Neuronal stem cell (in vitro differentiated cells): ENCODE measurements at regions not wholly inside any gene's neighbourhood (a gene's known extent, or its start where the extent isn't known, plus 50 kb on each side); places are given as distances from the start of the nearest gene placed in this dataset.

Experiments
- DNase-seq: peaks from one replicate; pipeline ENCODE4 v3.0.0-alpha.2; 2013; ENCODE audit warnings: low spot score
- H2AFZ ChIP-seq: one replicate; pipeline ENCODE4 v1.6.1; 2013; ENCODE audit warnings: mild to moderate bottlenecking, low read length, inconsistent platforms
- H2AK5ac ChIP-seq: 2 replicates; pipeline ENCODE4 v1.6.1; 2013; ENCODE audit warnings: low read depth, mild to moderate bottlenecking, inconsistent platforms, low read length, moderate library complexity, mixed read lengths
- H2BK120ac ChIP-seq: 2 replicates; pipeline ENCODE4 v1.6.1; 2013; ENCODE audit warnings: low read depth, mild to moderate bottlenecking, inconsistent platforms, low read length, moderate library complexity, mixed read lengths
- H2BK12ac ChIP-seq: one replicate; pipeline ENCODE4 v1.6.1; 2013; ENCODE audit warnings: low read length, inconsistent platforms
- H2BK15ac ChIP-seq: 2 replicates; pipeline ENCODE4 v1.6.1; 2013; ENCODE audit warnings: mild to moderate bottlenecking, low read length, inconsistent platforms, mixed read lengths
- H2BK5ac ChIP-seq: one replicate; pipeline ENCODE4 v1.6.1; 2013; ENCODE audit warnings: inconsistent platforms, mild to moderate bottlenecking, low read length, moderate library complexity
- H3K14ac ChIP-seq: one replicate; pipeline ENCODE4 v1.6.1; 2013; ENCODE audit warnings: low read length, inconsistent platforms
- H3K18ac ChIP-seq: 2 replicates; pipeline ENCODE4 v1.6.1; 2013; ENCODE audit warnings: low read length, inconsistent platforms
- H3K23ac ChIP-seq: 2 replicates; pipeline ENCODE4 v1.6.1; 2013; ENCODE audit warnings: low read depth, mild to moderate bottlenecking, mixed read lengths, low read length, inconsistent platforms; ENCODE audit not compliant: poor library complexity
- H3K27ac ChIP-seq: replicated peaks from 3 replicates; pipeline ENCODE4 v1.5.1; 2013; ENCODE audit warnings: low read length, inconsistent platforms
- H3K27me3 ChIP-seq, 3 experiments: 2 replicates each; pipeline ENCODE4 v1.6.1; 2013; ENCODE audit warnings: low read length in 3 of 3, mild to moderate bottlenecking in 2 of 3, inconsistent platforms in 1 of 3, low read depth in 1 of 3, mixed read lengths in 1 of 3, moderate library complexity in 1 of 3; ENCODE audit not compliant: control insufficient read depth in 3 of 3, insufficient read depth in 3 of 3
- H3K36me3 ChIP-seq, 2 donors: replicated peaks in 1 of 2; 2 replicates each; pipeline ENCODE4 v1.6.1; 2013; ENCODE audit warnings: low read length in 2 of 2; ENCODE audit not compliant: control insufficient read depth in 2 of 2, insufficient read depth in 2 of 2
- H3K4ac ChIP-seq: 2 replicates; pipeline ENCODE4 v1.6.1; 2013; ENCODE audit warnings: inconsistent platforms, mild to moderate bottlenecking, low read length, moderate library complexity
- H3K4me1 ChIP-seq, 2 donors: 1 replicate in 1 of 2; 2 replicates in 1 of 2; pipeline ENCODE4 v1.6.1; 2013; ENCODE audit warnings: low read length in 2 of 2, low read depth in 1 of 2; ENCODE audit not compliant: control insufficient read depth in 2 of 2, insufficient read depth in 1 of 2
- H3K4me2 ChIP-seq: one replicate; pipeline ENCODE4 v1.6.1; 2013; ENCODE audit warnings: mild to moderate bottlenecking, low read length, inconsistent platforms; ENCODE audit not compliant: insufficient read depth, poor library complexity, severe bottlenecking
- H3K4me3 ChIP-seq, 2 donors: 2 replicates each; pipeline ENCODE4 v1.5.1; 2013; ENCODE audit warnings: low read length in 2 of 2, mild to moderate bottlenecking in 2 of 2, inconsistent platforms in 1 of 2, moderate library complexity in 1 of 2
- H3K79me1 ChIP-seq: one replicate; pipeline ENCODE4 v1.6.1; 2013; ENCODE audit warnings: low read depth, mild to moderate bottlenecking, inconsistent platforms, low read length, moderate library complexity
- H3K9ac ChIP-seq: one replicate; pipeline ENCODE4 v1.6.1; 2013; ENCODE audit warnings: mild to moderate bottlenecking, low read depth, low read length, inconsistent platforms; ENCODE audit not compliant: poor library complexity
- H3K9me3 ChIP-seq, 2 donors: replicated peaks in 1 of 2; 2 replicates each; pipeline versions ENCODE3 to v1.6.1; 2013; ENCODE audit warnings: low read length in 2 of 2, mild to moderate bottlenecking in 2 of 2, inconsistent platforms in 1 of 2, low read depth in 1 of 2, mixed read lengths in 1 of 2, moderate library complexity in 1 of 2; ENCODE audit not compliant: control insufficient read depth in 2 of 2, insufficient read depth in 1 of 2
- H4K8ac ChIP-seq: one replicate; pipeline ENCODE4 v1.6.1; 2013; ENCODE audit warnings: low read depth, mild to moderate bottlenecking, inconsistent platforms, low read length, moderate library complexity
- H4K91ac ChIP-seq: one replicate; pipeline ENCODE4 v1.6.1; 2013; ENCODE audit warnings: low read length, low read depth, mild to moderate bottlenecking, inconsistent platforms; ENCODE audit not compliant: poor library complexity
- WGBS, 2 donors: extraction: QIAGEN DNeasy Blood & Tissue Kit; methylation state at CpG; one replicate each; pipeline ENCODE4 v1.1.7; 2013; ENCODE audit warnings: missing lambda C conversion rate in 2 of 2, mixed read lengths in 1 of 2; ENCODE audit not compliant: insufficient read length in 2 of 2, insufficient replicate concordance in 1 of 2; ENCODE audit errors: extremely low coverage in 2 of 2; 5-methylcytosine and 5-hydroxymethylcytosine counted together

DNA sequence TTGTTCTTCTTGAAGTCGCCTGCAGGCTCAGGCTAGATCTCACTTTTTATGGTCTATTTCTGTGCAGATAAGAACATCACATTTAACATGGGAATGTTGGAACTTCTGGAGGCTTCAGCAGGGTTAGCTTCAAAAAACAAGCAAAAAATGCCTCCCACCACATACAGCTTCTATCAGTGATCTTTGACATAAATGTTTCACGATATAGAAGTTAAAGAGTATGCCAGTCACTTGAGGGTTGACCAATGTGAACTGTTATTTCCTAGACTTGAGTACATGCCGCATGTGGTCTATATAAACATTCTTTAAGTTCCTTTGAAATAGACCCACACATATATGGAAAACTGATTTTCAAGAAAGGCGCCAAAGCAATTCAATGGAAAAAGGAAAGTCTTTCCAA is 219.2 kb upstream of the KLF14 start:
- Histone ChIP-seq H2BK5ac (no peak overlapping the region), H2AFZ (no peak overlapping the region), H3K4me3 (no peak overlapping the region), H2AK5ac (no peak overlapping the region), H3K14ac (no peak overlapping the region), H2BK15ac (no peak overlapping the region), H2BK120ac (no peak overlapping the region), H3K4ac (no peak overlapping the region), H3K79me1 (no peaks in the 10 kb centered on the region), H4K91ac (no peak overlapping the region), H4K8ac (no peak overlapping the region), H2BK12ac (no peak overlapping the region), H3K4me1 (peaks cover 0 to 4% of the 10 kb centered on the region in 2 donors), H3K9ac (no peak overlapping the region), H3K27me3 (no peaks in the 10 kb centered on the region), H3K23ac (no peak overlapping the region), H3K4me2 (no peak overlapping the region), H3K27ac (no peak overlapping the region), H3K36me3 (no peaks in the 10 kb centered on the region), H3K9me3 (no peaks in the 10 kb centered on the region), H3K18ac (no peak overlapping the region)
- no CpG with 5 or more reads among the region's 4 CpGs for WGBS, 2 donors
- DNase-seq = no peak

DNA sequence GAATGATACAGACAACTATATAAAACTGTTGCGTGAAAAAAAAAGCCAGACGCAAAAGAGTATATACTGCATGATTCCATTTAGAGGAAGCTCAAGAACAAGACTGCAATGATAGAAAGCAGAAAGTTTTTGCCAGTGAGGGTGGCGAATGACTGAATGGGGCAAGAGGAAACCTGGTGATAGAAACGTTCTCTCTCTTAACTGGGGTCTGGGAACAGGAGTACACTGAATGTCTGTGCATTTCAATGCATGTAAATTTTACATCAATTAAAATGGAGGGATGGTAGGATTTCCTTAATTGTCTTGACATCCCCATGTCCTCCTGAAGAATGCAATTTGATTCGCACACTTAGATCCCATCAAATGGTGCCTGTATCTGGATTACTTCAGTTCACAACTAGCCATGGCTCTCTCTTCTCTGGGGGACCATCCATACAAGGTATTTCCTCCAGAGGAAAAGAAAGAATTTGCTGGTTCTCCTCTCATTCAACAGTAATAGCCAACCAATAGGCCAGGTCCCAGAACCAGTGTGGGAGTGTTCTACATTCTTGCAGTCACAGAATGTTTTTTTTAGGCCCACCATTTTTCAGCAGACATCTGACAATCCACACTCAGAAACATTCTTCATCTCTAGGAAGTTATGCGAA is 221.0 kb upstream of the KLF14 start:
- DNase-seq = no peak
- no peak overlapping the region for H3K23ac ChIP-seq
- no peak overlapping the region for H2BK120ac ChIP-seq
- H3K36me3 ChIP-seq = no peaks in the 10 kb centered on the region
- peaks cover 0 to 4% of the 10 kb centered on the region in 2 donors for H3K4me1 ChIP-seq
- no peaks in the 10 kb centered on the region for H3K79me1 ChIP-seq
- H3K14ac ChIP-seq = no peak overlapping the region
- H3K4me3 ChIP-seq = no peak overlapping the region
- H3K4ac ChIP-seq = no peak overlapping the region
- H3K27ac ChIP-seq = no peak overlapping the region
- H3K18ac ChIP-seq = no peak overlapping the region
- no CpG with 5 or more reads among the region's 6 CpGs for WGBS, 2 donors
- H3K9ac ChIP-seq = no peak overlapping the region
- H3K27me3 ChIP-seq = no peaks in the 10 kb centered on the region
- H3K4me2 ChIP-seq = no peak overlapping the region
- H2BK12ac ChIP-seq = no peak overlapping the region
- peaks cover 0 to 3% of the 10 kb centered on the region in 2 donors for H3K9me3 ChIP-seq
- H2AFZ ChIP-seq = no peak overlapping the region
- no peak overlapping the region for H2BK5ac ChIP-seq
- H2AK5ac ChIP-seq = no peak overlapping the region
- H4K8ac ChIP-seq = no peak overlapping the region
- H2BK15ac ChIP-seq = no peak overlapping the region
- H4K91ac ChIP-seq = no peak overlapping the region

DNA sequence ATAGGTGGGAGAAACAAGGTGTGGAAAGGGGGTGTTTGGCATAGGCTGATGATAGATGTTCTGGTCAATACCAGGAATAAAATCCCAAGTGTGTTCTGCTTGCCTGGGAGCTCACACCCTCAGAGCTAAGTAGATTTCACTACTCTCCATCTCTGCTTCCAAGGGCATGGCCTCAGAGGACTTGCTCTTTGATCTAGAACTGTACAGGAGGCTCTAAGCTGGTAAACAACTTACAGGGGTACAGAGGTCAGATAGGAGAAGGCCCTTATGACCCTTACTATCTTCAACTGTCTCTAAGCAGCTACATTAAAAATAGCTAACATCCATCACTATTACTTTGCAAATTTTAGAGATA is 221.5 kb upstream of the KLF14 start:
- no peak overlapping the region for H2AK5ac ChIP-seq
- no peaks in the 10 kb centered on the region for H3K36me3 ChIP-seq
- no peak overlapping the region for H3K4ac ChIP-seq
- H3K9ac ChIP-seq = no peak overlapping the region
- H3K18ac ChIP-seq = no peak overlapping the region
- H3K27ac ChIP-seq = no peak overlapping the region
- no peak overlapping the region for H2AFZ ChIP-seq
- H3K9me3 ChIP-seq = peaks cover 0 to 8% of the 10 kb centered on the region in 2 donors
- no peak overlapping the region for H4K8ac ChIP-seq
- no peak overlapping the region for H2BK15ac ChIP-seq
- H2BK5ac ChIP-seq = no peak overlapping the region
- H3K79me1 ChIP-seq = no peaks in the 10 kb centered on the region
- no peak overlapping the region for H2BK12ac ChIP-seq
- H4K91ac ChIP-seq = no peak overlapping the region
- no peak for DNase-seq
- peaks cover 0 to 4% of the 10 kb centered on the region in 2 donors for H3K4me1 ChIP-seq
- H3K23ac ChIP-seq = no peak overlapping the region
- H2BK120ac ChIP-seq = no peak overlapping the region
- no peak overlapping the region for H3K14ac ChIP-seq
- H3K27me3 ChIP-seq = no peaks in the 10 kb centered on the region
- no peak overlapping the region for H3K4me3 ChIP-seq
- no peak overlapping the region for H3K4me2 ChIP-seq

DNA sequence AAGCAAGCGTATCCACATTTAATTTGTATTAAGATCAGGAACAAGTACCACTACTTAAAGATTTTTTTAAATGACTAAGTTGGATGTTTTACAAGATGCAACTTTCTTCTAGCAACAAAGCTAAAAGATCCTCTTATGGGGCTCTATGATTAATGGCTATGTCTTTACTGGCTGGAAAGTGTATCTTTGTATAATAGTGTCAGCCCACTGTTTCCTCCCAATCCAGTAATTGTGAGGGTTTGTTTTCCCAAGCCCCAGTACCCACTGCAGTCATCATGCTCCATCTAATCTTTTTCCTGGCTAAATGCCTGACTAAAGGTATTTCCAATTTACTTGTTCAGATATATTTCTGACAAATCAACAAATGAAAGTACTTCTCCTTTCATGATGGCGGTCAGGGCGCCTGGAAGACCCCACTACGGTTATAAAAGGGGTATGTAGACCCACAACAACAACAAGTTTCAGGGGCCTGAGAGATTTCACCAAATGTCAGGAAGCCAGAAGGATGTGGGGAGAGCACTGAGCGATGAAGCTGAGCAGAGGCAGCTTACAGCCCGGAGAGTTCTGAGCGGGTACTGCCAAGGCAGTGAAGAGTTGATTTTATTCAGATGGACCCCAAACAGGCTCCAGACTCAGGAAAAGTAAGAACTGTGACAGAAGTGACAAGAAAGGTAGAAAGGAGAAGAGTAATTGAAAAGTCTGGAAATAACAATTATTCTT is 222.6 kb upstream of the KLF14 start:
- Histone ChIP-seq H2AFZ (no peak overlapping the region), H3K4me3 (no peak overlapping the region), H2BK120ac (no peak overlapping the region), H3K9me3 (peaks cover 0 to 11% of the 10 kb centered on the region in 2 donors), H3K27me3 (no peaks in the 10 kb centered on the region), H3K14ac (no peak overlapping the region), H3K36me3 (no peaks in the 10 kb centered on the region), H3K27ac (no peak overlapping the region), H4K91ac (no peak overlapping the region), H4K8ac (no peak overlapping the region), H3K23ac (no peak overlapping the region), H3K4ac (no peak overlapping the region), H2AK5ac (no peak overlapping the region), H3K18ac (no peak overlapping the region), H3K4me1 (peaks cover 0 to 4% of the 10 kb centered on the region in 2 donors), H3K9ac (no peak overlapping the region), H2BK12ac (no peak overlapping the region), H3K79me1 (no peaks in the 10 kb centered on the region), H2BK5ac (no peak overlapping the region), H2BK15ac (no peak overlapping the region), H3K4me2 (no peak overlapping the region)
- DNase-seq = no peak
- no CpG with 5 or more reads among the region's 7 CpGs for WGBS, 2 donors
